ES-I3 (cell line): ENCODE measurements at regions not wholly inside any gene's neighbourhood (a gene's known extent, or its start where the extent isn't known, plus 50 kb on each side); places are given as distances from the start of the nearest gene placed in this dataset.
"Not testable (repeated sequence)": the region's sequence is repeated elsewhere in the genome, so short reads cannot be mapped to it uniquely, and the experiment has no call there.

ENCODE experiments used
- H3K36me3 ChIP-seq: 2 replicates; pipeline ENCODE4 v1.6.1; 2013; ENCODE audit warnings: mild to moderate bottlenecking, low read length, control low read depth, moderate library complexity; ENCODE audit not compliant: insufficient read depth
- H3K4me1 ChIP-seq: 2 replicates; pipeline ENCODE4 v1.6.1; 2013; ENCODE audit warnings: mild to moderate bottlenecking, control low read depth, low read length; ENCODE audit not compliant: insufficient read depth
- H3K9ac ChIP-seq: 2 replicates; pipeline ENCODE4 v1.6.1; 2013; ENCODE audit warnings: low read depth, mild to moderate bottlenecking, low read length, moderate library complexity
- H3K9me3 ChIP-seq: 2 replicates; pipeline ENCODE4 v1.6.1; 2013; ENCODE audit warnings: mild to moderate bottlenecking, low read length, moderate library complexity; ENCODE audit not compliant: control insufficient read depth, insufficient read depth

- no peaks in the 10 kb centered on the region for H3K36me3 ChIP-seq
- H3K4me1 ChIP-seq = no peaks in the 10 kb centered on the region
- no peak overlapping the region for H3K9ac ChIP-seq
- no peaks in the 10 kb centered on the region for H3K9me3 ChIP-seq
Measured at GRCh38 chr3:4163011-4163410, 140.2 kb upstream of the SETMAR start.

- no peaks in the 10 kb centered on the region for H3K4me1 ChIP-seq
- H3K9me3 ChIP-seq = no peaks in the 10 kb centered on the region
- H3K36me3 ChIP-seq = no peaks in the 10 kb centered on the region
- no peak overlapping the region for H3K9ac ChIP-seq
Measured at GRCh38 chr3:4166540-4166939, 136.6 kb upstream of the SETMAR start.

- not testable (repeated sequence) for H3K4me1 ChIP-seq, H3K36me3 ChIP-seq, H3K9me3 ChIP-seq, H3K9ac ChIP-seq
Measured at GRCh38 chr3:4167230-4167629, 135.9 kb upstream of the SETMAR start.

- Histone ChIP-seq H3K36me3 (no peaks in the 10 kb centered on the region), H3K9me3 (no peaks in the 10 kb centered on the region), H3K9ac (no peak overlapping the region), H3K4me1 (no peaks in the 10 kb centered on the region)
Measured at GRCh38 chr3:4174791-4175190, 128.4 kb upstream of the SETMAR start.

- no peaks in the 10 kb centered on the region for H3K4me1 ChIP-seq
- H3K9me3 ChIP-seq = no peaks in the 10 kb centered on the region
- no peak overlapping the region for H3K9ac ChIP-seq
- no peaks in the 10 kb centered on the region for H3K36me3 ChIP-seq
Measured at GRCh38 chr3:4191971-4192370, 111.2 kb upstream of the SETMAR start.

- no peaks in the 10 kb centered on the region for H3K4me1 ChIP-seq
- no peak overlapping the region for H3K9ac ChIP-seq
- H3K36me3 ChIP-seq = no peaks in the 10 kb centered on the region
- H3K9me3 ChIP-seq = no peaks in the 10 kb centered on the region
Measured at GRCh38 chr3:4195006-4195405, 108.2 kb upstream of the SETMAR start.

- H3K9ac ChIP-seq = no peak overlapping the region
- H3K36me3 ChIP-seq = no peaks in the 10 kb centered on the region
- no peaks in the 10 kb centered on the region for H3K9me3 ChIP-seq
- no peaks in the 10 kb centered on the region for H3K4me1 ChIP-seq
Measured at GRCh38 chr3:4196506-4197147, 106.5 kb upstream of the SETMAR start.

GRCh38 chr3:4197670-4198069 is 105.5 kb upstream of the SETMAR start:
- Histone ChIP-seq H3K4me1 (no peaks in the 10 kb centered on the region), H3K36me3 (no peaks in the 10 kb centered on the region), H3K9ac (no peak overlapping the region), H3K9me3 (no peaks in the 10 kb centered on the region)

- H3K9me3 ChIP-seq = no peaks in the 10 kb centered on the region
- H3K9ac ChIP-seq = no peak overlapping the region
- no peaks in the 10 kb centered on the region for H3K4me1 ChIP-seq
- no peaks in the 10 kb centered on the region for H3K36me3 ChIP-seq
Measured at GRCh38 chr3:4198491-4198890, 104.7 kb upstream of the SETMAR start.

- H3K9ac ChIP-seq, H3K36me3 ChIP-seq, H3K4me1 ChIP-seq, H3K9me3 ChIP-seq: not testable (repeated sequence)
Measured at GRCh38 chr3:4204776-4205175, 98.4 kb upstream of the SETMAR start.

- H3K9ac ChIP-seq = no peak overlapping the region
- H3K36me3 ChIP-seq = no peaks in the 10 kb centered on the region
- H3K9me3 ChIP-seq = no peaks in the 10 kb centered on the region
- no peaks in the 10 kb centered on the region for H3K4me1 ChIP-seq
Measured at GRCh38 chr3:4207672-4208071, 95.5 kb upstream of the SETMAR start.

- no peak overlapping the region for H3K9ac ChIP-seq
- H3K4me1 ChIP-seq = no peaks in the 10 kb centered on the region
- no peaks in the 10 kb centered on the region for H3K9me3 ChIP-seq
- H3K36me3 ChIP-seq = no peaks in the 10 kb centered on the region
Measured at GRCh38 chr3:4208556-4208955, 94.6 kb upstream of the SETMAR start.

GRCh38 chr3:4211610-4212009 is 91.6 kb upstream of the SETMAR start:
- H3K4me1 ChIP-seq = no peaks in the 10 kb centered on the region

GRCh38 chr3:4213420-4213819 is 89.7 kb upstream of the SETMAR start:
- H3K4me1 ChIP-seq, H3K36me3 ChIP-seq, H3K9ac ChIP-seq, H3K9me3 ChIP-seq: not testable (repeated sequence)

More at GRCh38 chr3:4211610-4212009, 91.6 kb upstream of the SETMAR start:
- Histone ChIP-seq H3K9ac (no peak overlapping the region), H3K9me3 (no peaks in the 10 kb centered on the region), H3K36me3 (no peaks in the 10 kb centered on the region)

- H3K9me3 ChIP-seq, H3K36me3 ChIP-seq, H3K9ac ChIP-seq, H3K4me1 ChIP-seq: not testable (repeated sequence)
Measured at GRCh38 chr3:4216974-4217373, 86.2 kb upstream of the SETMAR start.
